ENCODE measurements at regions not wholly inside any gene's neighbourhood (a gene's known extent, or its start where the extent isn't known, plus 50 kb on each side); places are given as distances from the start of the nearest gene placed in this dataset.

- H3K27ac ChIP-seq (ENCODE audit: low read length), result no peak overlapping the region
- H3K36me3 ChIP-seq (ENCODE audit: control insufficient read depth, insufficient read depth, low read length), result no peaks in the 10 kb centered on the region
- no peak for DNase-seq
- H3K4me3 ChIP-seq (ENCODE audit: low read length), result no peak overlapping the region
- WGBS (ENCODE audit: insufficient coverage, low lambda C conversion rate), result no CpG with 5 or more reads among the region's 4 CpGs
- no peaks in the 10 kb centered on the region for H3K9me3 ChIP-seq (ENCODE audit: control insufficient read depth, low read depth, low read length)
- H3K27me3 ChIP-seq (ENCODE audit: control insufficient read depth, insufficient read depth, low read length), result no peaks in the 10 kb centered on the region
- no peaks in the 10 kb centered on the region for H3K4me1 ChIP-seq (ENCODE audit: control insufficient read depth, insufficient read depth, low read length)
Observed at GRCh38 chr3:22899441-22899840, 303.7 kb upstream of the UBE2E2 start.

- no peak overlapping the region for H3K27ac ChIP-seq (ENCODE audit: low read length)
- no peaks in the 10 kb centered on the region for H3K27me3 ChIP-seq (ENCODE audit: control insufficient read depth, insufficient read depth, low read length)
- H3K9me3 ChIP-seq (ENCODE audit: control insufficient read depth, low read depth, low read length), result no peaks in the 10 kb centered on the region
- no peak overlapping the region for H3K4me3 ChIP-seq (ENCODE audit: low read length)
- no peaks in the 10 kb centered on the region for H3K36me3 ChIP-seq (ENCODE audit: control insufficient read depth, insufficient read depth, low read length)
- H3K4me1 ChIP-seq (ENCODE audit: control insufficient read depth, insufficient read depth, low read length), result no peaks in the 10 kb centered on the region
- DNase-seq, result no peak
- 100% methylated on average over 1 of the region's 2 CpGs for WGBS (ENCODE audit: insufficient coverage, low lambda C conversion rate)
Observed at GRCh38 chr3:22900296-22900695, 302.8 kb upstream of the UBE2E2 start.

GRCh38 chr3:22901684-22902083 lies 301.4 kb upstream of the UBE2E2 start:
- no peaks in the 10 kb centered on the region for H3K27me3 ChIP-seq (ENCODE audit: control insufficient read depth, insufficient read depth, low read length)
- no peaks in the 10 kb centered on the region for H3K9me3 ChIP-seq (ENCODE audit: control insufficient read depth, low read depth, low read length)
- no peak overlapping the region for H3K27ac ChIP-seq (ENCODE audit: low read length)
- no peaks in the 10 kb centered on the region for H3K4me1 ChIP-seq (ENCODE audit: control insufficient read depth, insufficient read depth, low read length)
- no peaks in the 10 kb centered on the region for H3K36me3 ChIP-seq (ENCODE audit: control insufficient read depth, insufficient read depth, low read length)
- H3K4me3 ChIP-seq (ENCODE audit: low read length), result no peak overlapping the region
- no peak for DNase-seq

- DNase-seq, result no peak
- H3K4me1 ChIP-seq (ENCODE audit: control insufficient read depth, insufficient read depth, low read length), result no peaks in the 10 kb centered on the region
- H3K9me3 ChIP-seq (ENCODE audit: control insufficient read depth, low read depth, low read length), result no peaks in the 10 kb centered on the region
- WGBS (ENCODE audit: insufficient coverage, low lambda C conversion rate), result no CpG with 5 or more reads among the region's 1 CpG
- no peaks in the 10 kb centered on the region for H3K36me3 ChIP-seq (ENCODE audit: control insufficient read depth, insufficient read depth, low read length)
- H3K27me3 ChIP-seq (ENCODE audit: control insufficient read depth, insufficient read depth, low read length), result no peaks in the 10 kb centered on the region
- H3K27ac ChIP-seq (ENCODE audit: low read length), result no peak overlapping the region
- H3K4me3 ChIP-seq (ENCODE audit: low read length), result no peak overlapping the region
Observed at GRCh38 chr3:22907161-22907780, 295.9 kb upstream of the UBE2E2 start.

- no peaks in the 10 kb centered on the region for H3K9me3 ChIP-seq (ENCODE audit: control insufficient read depth, low read depth, low read length)
- H3K4me3 ChIP-seq (ENCODE audit: low read length), result no peak overlapping the region
- no peaks in the 10 kb centered on the region for H3K4me1 ChIP-seq (ENCODE audit: control insufficient read depth, insufficient read depth, low read length)
- DNase-seq, result no peak
- no peaks in the 10 kb centered on the region for H3K36me3 ChIP-seq (ENCODE audit: control insufficient read depth, insufficient read depth, low read length)
- H3K27me3 ChIP-seq (ENCODE audit: control insufficient read depth, insufficient read depth, low read length), result no peaks in the 10 kb centered on the region
- WGBS (ENCODE audit: insufficient coverage, low lambda C conversion rate), result no CpG with 5 or more reads among the region's 2 CpGs
- no peak overlapping the region for H3K27ac ChIP-seq (ENCODE audit: low read length)
Observed at GRCh38 chr3:22907796-22908195, 295.3 kb upstream of the UBE2E2 start.

- no peak overlapping the region for H3K27ac ChIP-seq (ENCODE audit: low read length)
- DNase-seq, result no peak
- no peaks in the 10 kb centered on the region for H3K9me3 ChIP-seq (ENCODE audit: control insufficient read depth, low read depth, low read length)
- H3K4me3 ChIP-seq (ENCODE audit: low read length), result no peak overlapping the region
- no peaks in the 10 kb centered on the region for H3K36me3 ChIP-seq (ENCODE audit: control insufficient read depth, insufficient read depth, low read length)
- no peaks in the 10 kb centered on the region for H3K4me1 ChIP-seq (ENCODE audit: control insufficient read depth, insufficient read depth, low read length)
- no CpG with 5 or more reads among the region's 3 CpGs for WGBS (ENCODE audit: insufficient coverage, low lambda C conversion rate)
- no peaks in the 10 kb centered on the region for H3K27me3 ChIP-seq (ENCODE audit: control insufficient read depth, insufficient read depth, low read length)
Observed at GRCh38 chr3:22908989-22909507, 294.1 kb upstream of the UBE2E2 start.

GRCh38 chr3:22916933-22917332 lies 286.2 kb upstream of the UBE2E2 start:
- 83% methylated on average over 1 of the region's 2 CpGs for WGBS (ENCODE audit: insufficient coverage, low lambda C conversion rate)
- Histone ChIP-seq H3K4me1 (ENCODE audit: control insufficient read depth, insufficient read depth, low read length) (no peaks in the 10 kb centered on the region), H3K9me3 (ENCODE audit: control insufficient read depth, low read depth, low read length) (no peaks in the 10 kb centered on the region), H3K27ac (ENCODE audit: low read length) (no peak overlapping the region), H3K27me3 (ENCODE audit: control insufficient read depth, insufficient read depth, low read length) (no peaks in the 10 kb centered on the region), H3K36me3 (ENCODE audit: control insufficient read depth, insufficient read depth, low read length) (no peaks in the 10 kb centered on the region), H3K4me3 (ENCODE audit: low read length) (no peak overlapping the region)
- no peak for DNase-seq

GRCh38 chr3:22920006-22920405 lies 283.1 kb upstream of the UBE2E2 start:
- H3K27me3 ChIP-seq (ENCODE audit: control insufficient read depth, insufficient read depth, low read length), result no peaks in the 10 kb centered on the region
- DNase-seq, result no peak
- no peak overlapping the region for H3K4me3 ChIP-seq (ENCODE audit: low read length)
- no CpG with 5 or more reads among the region's 3 CpGs for WGBS (ENCODE audit: insufficient coverage, low lambda C conversion rate)
- H3K4me1 ChIP-seq (ENCODE audit: control insufficient read depth, insufficient read depth, low read length), result no peaks in the 10 kb centered on the region
- no peak overlapping the region for H3K27ac ChIP-seq (ENCODE audit: low read length)
- no peaks in the 10 kb centered on the region for H3K9me3 ChIP-seq (ENCODE audit: control insufficient read depth, low read depth, low read length)
- no peaks in the 10 kb centered on the region for H3K36me3 ChIP-seq (ENCODE audit: control insufficient read depth, insufficient read depth, low read length)

GRCh38 chr3:22922317-22922716 lies 280.8 kb upstream of the UBE2E2 start:
- DNase-seq, result no peak
- Histone ChIP-seq H3K36me3 (ENCODE audit: control insufficient read depth, insufficient read depth, low read length) (no peaks in the 10 kb centered on the region), H3K9me3 (ENCODE audit: control insufficient read depth, low read depth, low read length) (no peaks in the 10 kb centered on the region), H3K27me3 (ENCODE audit: control insufficient read depth, insufficient read depth, low read length) (no peaks in the 10 kb centered on the region), H3K4me1 (ENCODE audit: control insufficient read depth, insufficient read depth, low read length) (no peaks in the 10 kb centered on the region), H3K27ac (ENCODE audit: low read length) (no peak overlapping the region), H3K4me3 (ENCODE audit: low read length) (no peak overlapping the region)
- WGBS (ENCODE audit: insufficient coverage, low lambda C conversion rate), result 0% methylated on average over 1 of the region's 3 CpGs

GRCh38 chr3:22923711-22924110 lies 279.4 kb upstream of the UBE2E2 start:
- WGBS (ENCODE audit: insufficient coverage, low lambda C conversion rate), result 70% methylated on average over 2 of the region's 2 CpGs

More at GRCh38 chr3:22923711-22924110, 279.4 kb upstream of the UBE2E2 start:
- H3K27me3 ChIP-seq (ENCODE audit: control insufficient read depth, insufficient read depth, low read length), result no peaks in the 10 kb centered on the region
- H3K27ac ChIP-seq (ENCODE audit: low read length), result no peak overlapping the region
- DNase-seq, result no peak
- no peaks in the 10 kb centered on the region for H3K36me3 ChIP-seq (ENCODE audit: control insufficient read depth, insufficient read depth, low read length)
- no peaks in the 10 kb centered on the region for H3K4me1 ChIP-seq (ENCODE audit: control insufficient read depth, insufficient read depth, low read length)
- no peaks in the 10 kb centered on the region for H3K9me3 ChIP-seq (ENCODE audit: control insufficient read depth, low read depth, low read length)
- H3K4me3 ChIP-seq (ENCODE audit: low read length), result no peak overlapping the region

All from large intestine (tissue), 3 donors.